B cell (primary cell): ENCODE measurements at regions not wholly inside any gene's neighbourhood (a gene's known extent, or its start where the extent isn't known, plus 50 kb on each side); places are given as distances from the start of the nearest gene placed in this dataset.
"Not testable (repeated sequence)": the region's sequence is repeated elsewhere in the genome, so short reads cannot be mapped to it uniquely, and the experiment has no call there.

Experiments used
- CTCF ChIP-seq: fragments of 200-600 bp; IDR thresholded peaks from one replicate; pipeline ENCODE4 v1.8.0; 2022; ENCODE audit warnings: antibody characterized with exemption, mild to moderate bottlenecking
- EZH2 ChIP-seq: IDR thresholded peaks from 2 replicates; pipeline ENCODE4 v1.6.1; 2012; ENCODE audit warnings: borderline replicate concordance, low read depth, mild to moderate bottlenecking, moderate library complexity, low read length; ENCODE audit not compliant: insufficient read depth, poor library complexity, severe bottlenecking

GRCh38 chr12:16541-16940 lies 50.0 kb upstream of the IQSEC3 start:
- not testable (repeated sequence) for TF ChIP-seq CTCF, EZH2
